HG03175 (cell line): ENCODE measurements at regions not wholly inside any gene's neighbourhood (a gene's known extent, or its start where the extent isn't known, plus 50 kb on each side); places are given as distances from the start of the nearest gene placed in this dataset.

Source experiments
- ATAC-seq: cut with Tn5 transposase; IDR thresholded peaks from one replicate; pipeline ENCODE4 v1.9.1; 2021; ENCODE audit warnings: mild to moderate bottlenecking, moderate library complexity; ENCODE audit not compliant: unreplicated experiment

DNA sequence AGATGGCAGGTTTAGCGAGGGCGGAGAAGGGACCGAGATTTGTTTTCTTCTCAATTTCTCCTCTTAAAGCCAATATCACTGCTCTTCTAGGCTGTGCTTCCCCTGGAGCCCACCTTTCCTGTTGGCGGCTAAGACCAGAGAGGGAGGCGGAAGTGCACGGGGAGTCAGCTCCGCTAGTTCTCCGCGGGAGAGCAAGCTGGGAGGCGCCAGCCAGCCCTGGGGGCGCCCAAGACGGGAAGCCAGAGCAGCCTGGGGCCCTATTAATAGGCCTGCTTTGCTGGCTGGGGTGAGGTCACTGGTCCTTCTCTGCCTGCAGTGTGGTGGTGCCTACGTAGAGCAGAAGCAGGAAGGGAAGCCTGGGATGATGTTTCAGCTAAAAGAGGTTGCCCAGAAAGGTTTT lies 61.6 kb downstream of the LSM5 start:
- ATAC-seq = no peak

DNA sequence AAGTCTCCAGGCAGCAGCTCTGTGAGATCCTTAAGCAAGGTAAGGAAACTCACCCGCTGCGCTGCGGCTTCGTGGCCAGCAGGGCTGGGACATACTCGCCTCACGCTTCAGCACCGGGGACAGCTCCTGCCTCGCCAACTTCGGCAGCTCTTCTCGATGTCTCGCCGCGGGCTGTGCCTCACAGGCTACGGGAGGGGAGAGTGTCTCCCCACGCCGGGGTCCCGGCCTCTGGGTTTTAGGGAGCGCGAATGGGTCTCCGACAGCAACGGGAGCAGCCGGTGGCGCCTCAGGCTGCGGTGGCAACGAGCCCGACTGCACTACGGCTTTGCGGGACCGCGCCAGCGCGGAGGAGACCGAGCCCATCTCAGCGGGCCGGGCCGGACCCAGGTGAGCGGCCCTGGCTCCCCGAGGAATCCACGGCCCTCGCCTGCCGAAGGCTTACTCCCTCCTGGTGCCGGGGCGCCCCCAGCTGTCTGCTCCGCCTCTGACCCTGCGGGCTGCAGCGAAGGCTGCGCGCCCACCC lies 62.4 kb downstream of the LSM5 start:
- ATAC-seq = peak; percentile 81

- ATAC-seq = no peak
Measured at GRCh38 chr7:32416846-32417245, 73.3 kb downstream of the LSM5 start.

DNA sequence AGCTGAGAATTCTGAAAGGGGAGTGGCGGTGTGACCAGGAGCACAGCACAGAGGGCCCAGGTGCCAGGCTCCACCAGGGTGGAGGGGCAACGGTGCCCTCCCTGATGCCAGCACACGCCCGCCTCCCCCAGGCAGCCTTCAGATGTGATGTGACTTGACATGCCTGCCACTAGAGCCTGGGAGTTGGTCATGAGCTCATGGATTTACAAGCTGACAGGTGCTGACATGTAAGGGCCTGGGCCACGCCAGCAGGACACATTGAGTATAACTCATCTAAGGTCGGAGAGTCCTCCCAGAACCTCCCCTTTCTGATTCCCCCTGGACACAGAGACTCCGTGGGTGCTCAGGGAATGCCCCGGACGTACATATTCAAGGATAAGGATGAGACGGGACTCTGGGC lies 74.2 kb downstream of the LSM5 start:
- no peak for ATAC-seq

DNA sequence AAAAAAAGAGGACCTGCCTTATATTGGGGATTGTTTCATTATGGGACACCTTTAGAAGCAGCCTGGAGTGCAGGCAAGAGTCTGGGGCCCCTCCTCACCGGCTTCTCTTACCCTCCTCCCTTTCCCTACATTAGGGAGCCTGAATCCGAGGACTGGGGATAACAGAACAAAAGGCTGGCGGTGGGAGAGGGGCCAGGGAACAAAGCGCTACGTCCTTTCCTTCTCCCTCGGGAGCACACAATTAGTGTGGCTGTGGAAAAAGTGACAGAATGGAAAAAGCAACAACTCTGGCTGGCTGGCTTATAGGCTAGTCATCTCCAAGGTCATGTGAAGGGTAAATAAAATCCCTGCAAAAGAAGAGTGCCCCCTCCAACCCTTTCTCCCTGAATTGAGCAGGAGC lies 74.7 kb downstream of the LSM5 start:
- ATAC-seq = no peak

DNA sequence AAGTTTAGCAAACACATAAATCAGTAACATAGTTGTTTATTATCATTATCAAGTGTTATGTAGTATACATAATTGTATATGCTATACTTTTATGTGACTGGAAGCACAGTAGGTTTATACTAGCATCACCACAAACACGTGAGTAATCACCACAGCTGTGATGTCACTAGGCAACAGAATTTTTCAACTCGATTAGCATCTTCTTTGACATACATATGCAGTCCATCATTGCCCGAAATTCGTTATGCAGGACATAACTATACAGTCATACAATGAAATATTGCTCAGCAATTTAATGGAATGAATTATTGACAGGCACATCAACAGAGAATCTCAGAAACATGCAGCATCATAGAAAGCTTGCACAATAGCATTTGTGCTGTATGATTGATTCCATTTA lies 77.7 kb downstream of the LSM5 start:
- no peak for ATAC-seq

- ATAC-seq = no peak
Measured at GRCh38 chr7:32410545-32410944, 79.6 kb downstream of the LSM5 start.

- ATAC-seq = no peak
Measured at GRCh38 chr7:32406386-32406785, 83.8 kb downstream of the LSM5 start.

GRCh38 chr7:32403463-32404229 lies 86.5 kb downstream of the LSM5 start:
- ATAC-seq = no peak

DNA sequence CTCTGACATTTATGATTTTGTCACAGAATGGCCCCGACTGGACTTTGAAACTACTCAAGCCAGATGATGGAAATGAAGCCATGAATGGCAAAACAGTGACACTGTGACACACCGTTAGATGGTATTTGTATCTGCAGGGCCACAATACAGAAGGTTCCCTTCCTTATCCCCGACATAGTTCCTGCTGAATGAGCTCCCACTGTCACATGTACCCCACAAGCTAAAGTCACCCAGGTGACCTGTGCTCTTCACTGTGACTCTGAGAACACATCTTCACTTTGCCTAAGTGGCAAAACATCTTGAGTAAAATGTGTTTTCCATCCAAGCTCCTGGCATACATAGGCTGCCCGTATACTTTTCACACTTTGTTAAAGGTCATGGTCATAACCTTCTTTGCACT lies 89.5 kb downstream of the LSM5 start:
- no peak for ATAC-seq

DNA sequence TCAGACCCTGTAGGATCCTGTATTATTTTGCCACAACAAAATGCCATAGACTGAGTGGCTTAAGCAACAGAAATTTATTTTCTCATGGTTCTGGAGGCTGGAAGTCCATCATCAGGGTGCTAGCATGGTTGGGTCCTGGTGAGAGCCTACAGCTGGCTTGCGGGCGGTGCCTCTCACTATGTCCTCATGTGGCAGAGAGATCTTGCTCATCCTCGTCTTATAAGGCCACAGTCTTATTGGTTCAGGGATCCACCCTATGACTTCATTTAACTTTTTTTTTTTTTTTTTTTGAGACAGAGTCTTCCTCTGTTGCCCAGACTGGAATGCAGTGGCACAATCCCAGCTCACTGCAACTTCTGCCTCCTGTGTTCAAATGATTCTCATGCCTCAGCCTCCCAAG lies 90.9 kb downstream of the LSM5 start:
- ATAC-seq = no peak

DNA sequence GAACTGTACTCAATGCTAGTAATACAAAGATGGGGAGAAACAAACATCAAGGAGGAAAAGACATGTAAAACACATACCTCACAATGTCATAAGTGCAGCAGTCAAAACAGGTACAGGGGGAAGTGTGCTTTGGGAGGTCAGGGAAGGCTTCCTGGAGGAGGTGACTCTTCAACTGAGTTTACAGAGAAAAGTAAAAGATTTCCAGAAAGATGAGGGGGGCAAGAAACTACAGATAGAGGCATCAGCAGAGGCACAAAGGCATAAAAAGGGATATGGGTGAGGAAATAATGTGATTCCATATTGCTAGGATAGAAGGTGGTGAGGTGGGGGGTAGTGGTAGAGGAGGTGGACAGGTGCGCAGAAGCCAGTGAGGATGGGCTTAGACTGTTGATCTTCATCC lies 95.0 kb downstream of the LSM5 start:
- no peak for ATAC-seq

- ATAC-seq = no peak
Measured at GRCh38 chr7:32393861-32394260, 96.3 kb downstream of the LSM5 start.

DNA sequence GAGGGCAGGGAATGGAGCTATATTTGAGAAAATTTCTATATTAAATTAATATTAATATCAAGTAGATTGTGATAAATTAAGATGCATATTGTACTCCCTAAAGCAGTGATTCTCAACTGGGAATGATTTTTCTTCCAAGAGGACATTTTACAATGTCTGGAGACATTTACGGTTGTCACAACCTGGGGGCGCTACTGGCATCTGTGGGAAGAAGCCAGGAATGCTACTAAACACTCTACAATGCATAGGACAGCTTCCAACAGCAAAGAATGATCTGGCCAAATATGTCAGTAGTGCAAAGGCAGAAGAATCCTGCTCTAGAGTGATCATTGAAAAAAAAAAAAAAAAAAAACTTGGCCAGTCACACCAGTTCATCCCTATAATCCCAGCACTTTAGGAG lies 100.0 kb downstream of the LSM5 start:
- ATAC-seq = no peak

- no peak for ATAC-seq
Measured at GRCh38 chr7:32385316-32385956, 104.7 kb downstream of the LSM5 start.

DNA sequence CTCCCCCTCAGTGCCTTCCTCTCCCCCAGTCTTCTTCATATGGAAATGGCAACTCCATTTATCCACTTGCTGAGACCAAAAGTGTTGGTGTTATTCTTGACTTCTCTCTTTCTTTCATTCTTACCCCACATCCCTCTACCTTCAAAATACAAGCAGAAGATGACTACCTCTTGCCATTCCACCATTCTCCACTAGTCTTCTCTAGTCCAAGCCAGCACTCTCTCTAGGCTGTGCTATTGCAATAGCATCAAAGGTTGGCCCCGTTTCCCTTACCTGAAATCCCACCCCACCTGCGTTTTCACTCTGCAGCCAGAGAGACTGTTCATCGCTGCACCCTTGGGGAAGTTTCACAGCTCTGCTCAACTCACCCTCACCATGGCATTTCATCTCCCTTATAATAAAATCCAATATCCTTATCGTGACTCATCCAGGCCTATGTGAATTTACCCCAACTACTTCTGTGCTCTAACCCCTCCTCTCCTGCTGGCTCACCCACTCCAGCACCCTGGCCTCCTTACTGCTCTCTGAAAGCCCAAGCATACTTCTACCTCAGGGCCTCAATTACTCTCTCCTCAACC lies 109.1 kb downstream of the LSM5 start:
- peak; percentile 41 for ATAC-seq

GRCh38 chr7:32379510-32380112 lies 110.6 kb downstream of the LSM5 start:
- ATAC-seq = no peak

DNA sequence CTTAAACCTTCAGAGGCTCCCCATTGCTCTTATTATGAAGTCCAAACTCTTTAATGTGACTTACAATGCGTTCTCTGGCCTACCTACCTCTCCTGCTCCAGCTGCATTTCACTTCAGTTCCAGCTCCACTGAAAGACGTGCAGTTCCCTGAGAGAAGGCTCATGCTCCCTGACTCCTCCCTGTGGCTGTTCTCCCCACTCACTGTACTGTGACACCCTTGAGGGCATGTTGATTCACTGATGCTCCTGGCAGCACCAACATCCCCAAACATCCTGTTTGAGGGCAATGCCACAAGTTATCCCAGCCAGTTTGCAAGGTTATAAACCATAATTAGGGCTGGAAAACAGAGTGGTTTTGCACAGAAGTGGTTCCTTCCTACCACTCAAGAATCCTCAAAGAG lies 111.2 kb downstream of the LSM5 start:
- ATAC-seq = no peak

- no peak for ATAC-seq
Measured at GRCh38 chr7:32364581-32364980, 125.6 kb downstream of the LSM5 start.

DNA sequence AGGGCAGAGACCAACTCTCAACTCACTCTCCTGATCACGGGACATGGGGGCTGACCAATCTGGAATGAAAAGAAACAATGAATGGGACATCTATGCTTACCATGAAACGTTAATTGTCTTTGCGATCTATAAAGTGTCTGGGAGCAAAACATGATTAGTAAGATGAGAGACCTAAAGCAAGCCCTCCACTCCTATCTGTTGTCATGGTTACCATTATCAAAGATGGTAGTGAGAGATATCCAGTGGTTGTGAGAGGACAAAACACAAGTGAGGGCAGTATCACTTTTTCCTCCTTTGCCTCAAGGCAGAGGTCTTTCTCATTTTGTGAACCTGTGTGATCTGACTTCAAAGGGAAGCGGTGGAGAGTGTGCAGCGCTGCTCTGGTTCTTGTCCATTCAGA lies 130.1 kb downstream of the LSM5 start:
- no peak for ATAC-seq

DNA sequence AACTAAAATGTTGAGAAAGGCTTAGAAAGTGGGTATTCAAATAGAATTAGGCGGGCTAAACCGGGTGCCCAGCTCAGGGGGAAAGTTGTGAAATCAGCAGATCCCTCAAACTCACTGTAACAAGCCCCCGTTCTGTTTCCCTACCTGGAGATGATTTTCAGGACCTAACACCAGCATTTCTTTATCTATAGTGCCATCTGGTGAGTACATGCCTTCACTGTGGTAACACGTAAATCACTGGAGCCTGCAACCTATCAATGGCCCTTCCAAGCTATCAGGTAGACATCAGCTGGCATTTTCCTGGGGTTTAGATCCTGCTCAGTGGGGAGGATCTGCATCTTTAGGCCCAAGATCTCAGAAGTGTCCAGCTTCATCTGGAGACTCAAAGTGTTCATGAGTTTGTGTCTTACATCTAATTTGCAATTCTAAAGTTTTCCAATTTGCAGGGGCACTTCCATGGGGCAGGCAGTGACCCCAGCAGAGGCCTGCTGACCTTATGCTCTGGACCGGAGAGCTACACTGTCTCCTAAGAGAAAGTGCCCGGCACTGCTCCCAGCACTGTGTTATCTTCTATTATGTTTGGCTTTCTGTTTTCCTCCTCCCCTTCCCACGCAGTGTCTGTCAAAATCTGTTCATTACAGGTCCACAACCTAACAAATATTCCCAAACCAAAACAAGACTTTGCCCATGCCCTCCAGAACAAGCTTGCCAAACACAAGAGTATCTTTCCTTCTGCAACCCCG lies 132.5 kb downstream of the LSM5 start:
- no peak for ATAC-seq
